Endodermal cell (in vitro differentiated cells): ENCODE measurements at regions not wholly inside any gene's neighbourhood (a gene's known extent, or its start where the extent isn't known, plus 50 kb on each side); places are given as distances from the start of the nearest gene placed in this dataset.

ENCODE experiments used
- DNase-seq: peaks from one replicate; pipeline ENCODE4 v3.0.0-alpha.2; 2017
- H3K27ac ChIP-seq: 2 replicates; pipeline ENCODE4 v1.5.1; 2013; ENCODE audit warnings: mild to moderate bottlenecking, low read depth, low read length, moderate library complexity
- H3K27me3 ChIP-seq: 2 replicates; pipeline ENCODE4 v1.6.1; 2013; ENCODE audit warnings: mild to moderate bottlenecking, low read length, moderate library complexity; ENCODE audit not compliant: insufficient read depth, control insufficient read depth, poor library complexity, severe bottlenecking
- H3K36me3 ChIP-seq: 2 replicates; pipeline ENCODE4 v1.7.0; 2013; ENCODE audit warnings: mild to moderate bottlenecking, low read length, moderate library complexity; ENCODE audit not compliant: control insufficient read depth, insufficient read depth
- H3K4me1 ChIP-seq: one replicate; pipeline ENCODE4 v1.7.0; 2013; ENCODE audit warnings: low read length; ENCODE audit not compliant: control insufficient read depth, insufficient read depth
- H3K4me3 ChIP-seq: 2 replicates; pipeline ENCODE4 v1.5.1; 2013; ENCODE audit warnings: mild to moderate bottlenecking, low read length, moderate library complexity
- H3K9ac ChIP-seq: 2 replicates; pipeline ENCODE4 v1.6.1; 2013; ENCODE audit warnings: mild to moderate bottlenecking, low read length, moderate library complexity; ENCODE audit not compliant: poor library complexity, severe bottlenecking; ENCODE audit errors: extremely low read depth
- H3K9me3 ChIP-seq: 2 replicates; pipeline ENCODE4 v1.6.1; 2013; ENCODE audit warnings: mild to moderate bottlenecking, low read length, moderate library complexity; ENCODE audit not compliant: control insufficient read depth
- H3K27ac Mint-ChIP-seq: 2 replicates; pipeline ENCODE4 v1.8.0; 2020; ENCODE audit warnings: mixed read lengths
- H3K27me3 Mint-ChIP-seq: 2 replicates; pipeline ENCODE4 v1.8.0; 2021; ENCODE audit warnings: mild to moderate bottlenecking, mixed read lengths; ENCODE audit not compliant: insufficient read depth
- H3K36me3 Mint-ChIP-seq: 2 replicates; pipeline ENCODE4 v1.8.0; 2020; ENCODE audit warnings: low read depth, mixed read lengths
- H3K4me1 Mint-ChIP-seq: 2 replicates; pipeline ENCODE4 v1.8.0; 2020; ENCODE audit warnings: mixed read lengths
- H3K4me3 Mint-ChIP-seq: 2 replicates; pipeline ENCODE4 v1.8.0; 2020; ENCODE audit warnings: mild to moderate bottlenecking, moderate library complexity, mixed read lengths
- H3K9me3 Mint-ChIP-seq: 2 replicates; pipeline ENCODE4 v1.8.0; 2020; ENCODE audit warnings: mild to moderate bottlenecking, mixed read lengths
- WGBS, 2 experiments: methylation state at CpG; one replicate each; pipeline versions ENCODE4 v1.1.5 to v1.1.7; 2013; ENCODE audit warnings: missing lambda C conversion rate in 2 of 2, mixed read lengths in 1 of 2; ENCODE audit not compliant: insufficient coverage in 1 of 2, insufficient read length in 1 of 2; 5-methylcytosine and 5-hydroxymethylcytosine counted together
- TF ChIP-seq, protein P1 (sequence below): fragments of 200-600 bp; sonication (generic); conservative IDR thresholded peaks from 2 replicates; pipeline ENCODE4 v1.5.0; 2021; ENCODE audit warnings: antibody characterized with exemption, mild to moderate bottlenecking

DNA sequence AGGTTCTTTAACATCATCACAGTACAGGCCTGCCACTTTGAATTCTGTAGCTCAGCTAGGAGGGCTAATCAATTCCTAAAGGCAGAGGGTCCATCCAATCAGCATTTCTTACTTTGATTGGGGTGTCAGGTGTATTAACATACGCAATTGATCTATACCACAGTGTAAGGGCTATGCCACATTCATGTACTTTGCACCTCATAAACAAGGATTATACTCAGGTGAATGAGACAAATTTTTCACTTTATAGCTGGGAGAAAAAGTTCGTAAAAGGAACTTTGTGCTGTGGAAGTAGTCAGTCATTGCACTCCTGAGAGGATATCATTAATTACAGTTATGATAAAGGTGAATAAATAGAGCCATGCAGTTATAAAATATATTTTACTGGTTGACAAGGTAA is 119.9 kb upstream of the AHR start:
- H3K36me3 Mint-ChIP-seq, result no peaks in the 10 kb centered on the region
- H3K9ac ChIP-seq, result no peak overlapping the region
- no peak overlapping the region for H3K27ac ChIP-seq
- no peaks in the 10 kb centered on the region for H3K9me3 Mint-ChIP-seq
- H3K9me3 ChIP-seq, result no peaks in the 10 kb centered on the region
- H3K4me3 Mint-ChIP-seq, result no peak overlapping the region
- peaks cover 6% of the 10 kb centered on the region for H3K27me3 Mint-ChIP-seq
- no peak overlapping the region for H3K27ac Mint-ChIP-seq
- H3K4me3 ChIP-seq, result no peak overlapping the region
- no peaks in the 10 kb centered on the region for H3K27me3 ChIP-seq
- no peak for DNase-seq
- 87 to 100% methylated on average over 1 to 2 of the region's 2 CpGs for WGBS, 2 experiments
- H3K4me1 ChIP-seq, result no peaks in the 10 kb centered on the region
- no peaks in the 10 kb centered on the region for H3K4me1 Mint-ChIP-seq
- TF ChIP-seq, protein P1, sequence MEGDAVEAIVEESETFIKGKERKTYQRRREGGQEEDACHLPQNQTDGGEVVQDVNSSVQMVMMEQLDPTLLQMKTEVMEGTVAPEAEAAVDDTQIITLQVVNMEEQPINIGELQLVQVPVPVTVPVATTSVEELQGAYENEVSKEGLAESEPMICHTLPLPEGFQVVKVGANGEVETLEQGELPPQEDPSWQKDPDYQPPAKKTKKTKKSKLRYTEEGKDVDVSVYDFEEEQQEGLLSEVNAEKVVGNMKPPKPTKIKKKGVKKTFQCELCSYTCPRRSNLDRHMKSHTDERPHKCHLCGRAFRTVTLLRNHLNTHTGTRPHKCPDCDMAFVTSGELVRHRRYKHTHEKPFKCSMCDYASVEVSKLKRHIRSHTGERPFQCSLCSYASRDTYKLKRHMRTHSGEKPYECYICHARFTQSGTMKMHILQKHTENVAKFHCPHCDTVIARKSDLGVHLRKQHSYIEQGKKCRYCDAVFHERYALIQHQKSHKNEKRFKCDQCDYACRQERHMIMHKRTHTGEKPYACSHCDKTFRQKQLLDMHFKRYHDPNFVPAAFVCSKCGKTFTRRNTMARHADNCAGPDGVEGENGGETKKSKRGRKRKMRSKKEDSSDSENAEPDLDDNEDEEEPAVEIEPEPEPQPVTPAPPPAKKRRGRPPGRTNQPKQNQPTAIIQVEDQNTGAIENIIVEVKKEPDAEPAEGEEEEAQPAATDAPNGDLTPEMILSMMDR, result no peak
- no peaks in the 10 kb centered on the region for H3K36me3 ChIP-seq

DNA sequence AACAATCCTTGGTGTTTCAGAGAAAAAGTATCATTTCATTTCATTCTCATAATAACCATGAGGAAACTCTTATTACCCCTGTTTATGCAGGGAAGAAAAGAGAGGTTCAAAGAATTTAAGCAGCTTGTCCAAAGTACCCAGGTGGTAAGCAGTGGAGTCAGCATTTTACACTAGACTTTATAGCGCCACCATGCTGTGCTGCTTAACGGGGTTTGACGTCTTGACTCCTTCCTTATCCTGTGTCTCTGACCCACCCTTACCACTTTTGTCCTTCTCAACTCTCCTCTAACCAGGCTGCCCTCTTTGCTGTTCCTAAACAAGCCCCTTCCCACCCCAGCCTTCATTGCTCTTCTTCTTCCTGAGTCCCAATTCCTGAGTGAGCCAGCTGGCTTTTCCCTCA is 117.0 kb upstream of the AHR start:
- Mint-ChIP-seq H3K4me1 (no peaks in the 10 kb centered on the region), H3K27ac (no peak overlapping the region), H3K36me3 (no peaks in the 10 kb centered on the region), H3K9me3 (no peaks in the 10 kb centered on the region), H3K4me3 (no peak overlapping the region), H3K27me3 (no peaks in the 10 kb centered on the region)
- TF ChIP-seq, protein P1, result peak; percentile 33
- Histone ChIP-seq H3K4me3 (no peak overlapping the region), H3K27me3 (no peaks in the 10 kb centered on the region), H3K27ac (no peak overlapping the region), H3K9ac (no peak overlapping the region), H3K9me3 (no peaks in the 10 kb centered on the region), H3K4me1 (no peaks in the 10 kb centered on the region), H3K36me3 (no peaks in the 10 kb centered on the region)
- WGBS, 2 experiments, result 61 to 76% methylated on average over 3 of the region's 3 CpGs
- DNase-seq, result peak; percentile 53

DNA sequence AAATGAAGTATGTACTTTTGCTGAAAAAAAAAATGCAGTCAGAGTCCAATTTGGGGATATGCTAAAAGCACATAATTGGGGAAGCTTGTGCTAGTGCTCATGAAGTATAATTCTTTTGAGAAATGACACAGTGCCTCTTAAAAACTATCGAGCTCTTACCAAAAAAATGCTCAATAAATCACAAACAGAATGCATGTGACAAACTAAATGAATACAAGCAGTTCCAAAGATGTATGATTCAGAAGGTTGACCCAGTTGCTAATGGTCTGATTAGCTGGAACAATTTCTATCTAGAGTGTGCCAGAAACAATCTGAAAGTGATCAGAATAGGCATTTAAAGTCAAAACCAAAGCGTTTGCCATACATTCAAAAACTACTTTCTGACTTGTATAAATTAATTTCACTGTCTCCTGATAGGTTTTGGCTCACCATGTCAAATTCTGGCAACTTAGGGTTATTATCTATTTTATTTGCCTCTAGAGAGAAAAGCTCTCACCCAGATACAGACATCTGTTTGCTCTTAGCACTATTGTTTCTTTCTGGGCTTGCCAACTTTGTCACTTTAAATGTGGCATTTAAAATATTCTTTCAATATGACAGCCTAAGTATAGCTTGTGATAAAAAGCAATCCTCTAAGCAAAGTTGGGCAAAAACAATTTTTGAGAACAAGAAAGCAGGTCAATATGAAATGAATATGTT is 114.7 kb upstream of the AHR start:
- TF ChIP-seq, protein P1, result no peak
- H3K9ac ChIP-seq, result no peak overlapping the region
- DNase-seq, result no peak
- no peak overlapping the region for H3K4me3 Mint-ChIP-seq
- H3K27ac ChIP-seq, result no peak overlapping the region
- no peaks in the 10 kb centered on the region for H3K9me3 ChIP-seq
- no peaks in the 10 kb centered on the region for H3K9me3 Mint-ChIP-seq
- H3K27ac Mint-ChIP-seq, result no peak overlapping the region
- no peaks in the 10 kb centered on the region for H3K4me1 ChIP-seq
- H3K36me3 Mint-ChIP-seq, result no peaks in the 10 kb centered on the region
- H3K27me3 Mint-ChIP-seq, result no peaks in the 10 kb centered on the region
- no peaks in the 10 kb centered on the region for H3K27me3 ChIP-seq
- H3K4me3 ChIP-seq, result no peak overlapping the region
- no peaks in the 10 kb centered on the region for H3K36me3 ChIP-seq
- WGBS, 2 experiments, result 83 to 90% methylated on average over 1 to 2 of the region's 2 CpGs
- peaks cover 2% of the 10 kb centered on the region for H3K4me1 Mint-ChIP-seq
